NCI-H345 treated with DMSO at 0.1 percent for 48 hours (cell line): ENCODE measurements at regions not wholly inside any gene's neighbourhood (a gene's known extent, or its start where the extent isn't known, plus 50 kb on each side); places are given as distances from the start of the nearest gene placed in this dataset.

Experiments
- DNase-seq: peaks from one replicate; lab custom pipeline; 2025; ENCODE audit not compliant: unreplicated experiment; lab: John Stamatoyannopoulos, UW

DNA sequence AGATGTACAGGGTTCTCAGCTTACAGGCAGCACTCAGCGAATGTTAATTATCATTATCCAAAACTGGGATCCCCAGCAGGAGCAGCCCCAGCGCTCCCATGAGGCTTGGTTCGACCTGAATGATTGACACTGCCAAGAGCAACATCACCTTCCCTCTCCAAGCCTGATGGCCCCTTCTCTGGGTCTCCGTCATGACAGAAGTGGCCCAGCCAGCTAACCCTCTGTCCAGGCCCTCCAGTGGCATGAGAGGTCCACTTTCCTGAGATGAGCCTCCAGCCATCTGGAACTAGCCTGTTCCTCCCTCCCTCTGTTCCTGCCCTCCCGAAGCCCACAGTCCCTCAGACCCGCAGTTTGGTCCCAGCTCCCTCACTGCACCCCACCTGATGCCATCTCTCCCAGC is 97.0 kb upstream of the RAB6C start:
- no peak for DNase-seq

DNA sequence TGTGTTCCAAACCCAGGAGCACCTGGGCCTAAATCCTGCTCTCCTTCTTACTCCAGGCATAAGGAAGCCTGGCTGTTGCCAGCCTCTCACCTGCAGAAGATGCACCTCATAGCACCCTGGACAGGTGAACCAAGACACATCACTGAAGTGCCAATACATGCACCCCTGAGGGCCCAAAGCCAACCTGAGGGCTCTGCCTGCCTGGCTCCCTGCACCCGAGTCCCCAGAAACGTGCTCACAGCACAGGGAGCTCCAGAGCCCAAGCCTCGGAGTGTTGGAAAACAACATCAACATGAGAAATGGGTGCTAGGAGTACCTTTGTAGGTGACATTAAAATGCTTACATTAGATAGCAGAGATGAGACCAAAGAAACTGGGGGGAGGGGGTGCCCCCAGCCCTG is 96.3 kb upstream of the RAB6C start:
- DNase-seq: no peak

DNA sequence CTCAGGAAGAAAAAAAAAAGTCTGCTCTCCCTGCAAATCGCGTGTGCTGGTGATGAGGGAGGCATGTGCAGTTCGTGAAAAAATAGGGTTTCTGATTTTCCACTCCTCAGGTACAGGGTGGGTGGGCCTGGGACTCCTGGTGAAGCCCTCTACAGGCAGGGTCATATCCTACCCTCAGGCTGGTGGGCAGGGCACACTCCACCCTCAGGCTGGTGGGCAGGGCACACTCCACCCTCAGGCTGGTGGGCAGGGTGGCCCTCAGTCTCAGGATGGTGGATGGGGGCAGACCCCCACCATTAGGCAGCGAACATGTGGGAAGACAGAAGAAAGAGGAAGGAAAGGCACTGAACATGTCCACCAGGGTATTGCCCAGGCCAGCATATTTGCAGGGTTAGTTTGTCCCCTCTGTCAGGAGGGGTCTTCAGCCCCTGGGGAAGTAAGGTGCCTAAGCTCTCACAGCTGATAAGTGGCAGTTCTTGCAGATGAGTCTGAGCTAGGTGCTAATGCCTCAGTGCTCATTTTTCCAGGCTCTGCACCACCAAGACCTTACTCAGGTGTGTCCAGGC is 95.2 kb upstream of the RAB6C start:
- no peak for DNase-seq

DNA sequence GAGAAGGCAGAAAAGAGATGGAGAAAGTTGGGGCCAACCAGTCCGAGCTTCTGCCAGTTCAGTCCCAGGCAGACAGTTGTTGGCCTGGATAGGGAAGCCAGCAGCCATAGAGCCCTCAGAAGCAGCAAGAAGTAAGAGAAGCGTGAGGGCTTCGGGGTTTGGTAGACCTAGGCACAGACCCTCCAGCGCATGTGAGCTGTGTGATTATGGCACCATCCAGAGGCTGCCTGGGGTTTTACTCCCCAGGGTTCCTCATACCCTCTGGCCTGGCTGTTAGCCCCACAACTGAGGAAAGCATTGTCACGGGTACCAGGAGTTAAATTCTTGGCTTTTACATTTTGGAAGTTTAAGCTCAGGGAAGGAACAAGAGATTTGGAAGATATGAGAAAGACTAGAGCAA is 93.7 kb upstream of the RAB6C start:
- no peak for DNase-seq

DNA sequence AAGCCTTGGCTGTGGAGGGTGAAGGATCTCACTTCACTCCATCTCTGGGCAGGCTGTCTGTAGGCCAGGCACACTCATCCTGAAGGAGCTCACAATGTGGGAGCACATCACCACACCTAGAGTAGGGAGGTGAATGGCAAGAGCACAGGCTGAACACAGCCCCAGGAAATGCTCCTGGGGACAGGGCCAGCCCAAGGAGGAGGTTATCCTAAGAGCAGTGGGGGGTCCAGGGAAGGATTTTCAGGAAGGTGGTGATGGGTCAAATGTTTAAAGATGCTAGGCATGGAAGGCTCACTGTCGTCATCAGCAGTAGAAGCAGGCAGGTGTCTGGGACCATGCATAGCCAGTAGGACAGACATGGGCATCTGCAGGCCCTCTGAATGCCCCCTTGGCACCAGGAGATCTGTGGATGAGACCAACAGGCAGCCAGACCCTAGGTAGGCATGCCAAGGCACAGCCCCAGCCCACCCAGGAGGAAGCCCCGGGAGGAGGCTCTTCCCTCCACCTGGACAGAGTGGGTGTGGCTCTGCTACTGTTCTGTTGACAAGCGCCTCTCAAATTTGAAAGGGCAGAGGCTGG is 91.7 kb upstream of the RAB6C start:
- no peak for DNase-seq

DNA sequence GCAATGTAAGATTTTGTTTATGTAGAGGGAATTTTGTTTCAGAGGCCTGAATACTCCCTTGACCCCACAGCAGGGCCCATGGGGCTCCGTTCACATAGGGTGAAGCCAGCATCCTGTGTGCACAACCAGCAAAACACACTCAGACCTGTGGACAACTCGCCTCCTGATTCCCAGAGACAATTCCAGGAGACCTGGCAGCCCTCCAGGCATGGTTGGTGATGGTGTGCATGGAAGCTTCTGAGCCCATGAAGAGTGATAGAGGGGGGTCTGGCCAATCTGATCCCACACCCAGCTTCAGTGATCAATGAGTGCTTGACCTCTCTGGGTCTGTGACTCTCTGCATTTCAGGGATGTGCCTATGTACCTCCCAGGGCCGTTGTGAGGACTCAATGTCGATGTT is 91.0 kb upstream of the RAB6C start:
- no peak for DNase-seq

DNA sequence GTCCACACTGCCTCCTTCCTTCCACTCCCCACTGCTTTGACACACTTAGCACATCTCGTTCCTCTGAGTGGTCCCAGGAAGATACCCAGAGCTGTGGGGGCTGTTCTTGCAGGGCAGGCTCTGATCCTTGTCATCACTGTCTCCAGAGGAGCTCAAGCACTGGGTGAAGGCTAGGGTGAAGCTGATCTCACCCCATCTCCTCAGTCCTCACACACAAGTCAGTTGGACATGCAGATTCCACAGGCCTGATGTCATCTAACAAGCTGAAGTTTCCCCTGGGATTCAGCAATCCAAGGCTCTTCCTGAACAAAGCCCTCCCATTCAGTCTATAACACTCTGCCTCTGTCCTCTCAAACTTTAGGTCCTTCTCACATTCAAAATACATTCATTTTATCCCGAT is 90.6 kb upstream of the RAB6C start:
- no peak for DNase-seq

DNA sequence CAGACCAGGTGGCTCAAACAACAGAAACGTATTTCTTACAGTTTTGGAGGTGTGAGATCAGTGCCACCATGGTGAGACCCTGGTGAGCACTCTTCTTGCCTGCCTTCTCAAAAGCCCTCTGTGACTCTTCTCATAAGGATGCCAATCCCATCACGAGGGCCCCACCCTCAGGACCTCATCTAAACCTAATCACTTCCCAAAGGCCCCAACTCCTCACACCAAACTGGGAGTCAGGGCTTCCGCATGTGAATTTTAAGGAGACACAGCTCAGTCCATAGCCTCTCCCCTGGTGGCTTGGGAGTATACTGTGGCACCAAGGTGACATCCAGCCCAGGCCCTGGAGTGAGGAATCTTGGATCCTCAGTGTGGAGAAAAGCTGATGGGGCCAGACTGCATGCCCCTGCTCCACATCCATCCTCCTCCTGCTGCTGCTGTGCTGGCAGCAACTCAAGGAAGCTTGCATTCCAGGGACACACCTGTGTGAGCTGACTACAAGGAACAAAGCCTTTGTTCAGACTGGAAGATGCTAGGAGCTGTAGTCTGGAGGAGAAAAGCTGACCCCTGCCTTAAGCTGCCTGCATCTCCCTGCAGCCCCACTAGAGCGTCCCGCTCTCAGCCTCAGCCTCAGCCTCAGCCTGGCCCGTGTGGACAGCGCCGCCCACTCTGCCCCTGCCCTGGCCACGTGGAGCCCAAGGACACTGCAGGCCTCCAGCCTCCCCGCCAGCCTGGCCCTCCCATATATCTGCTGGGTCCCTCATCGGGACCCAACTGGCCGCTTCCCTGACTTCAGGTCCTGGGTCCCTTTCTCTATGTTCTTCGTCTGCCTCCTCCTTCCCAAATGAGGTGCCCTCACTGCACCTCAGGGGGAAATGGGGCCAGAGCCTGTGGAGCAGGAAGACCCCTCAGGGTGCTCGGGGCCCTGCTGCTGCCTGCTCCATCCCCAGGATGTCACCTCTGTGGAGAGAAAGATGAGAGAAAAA is 87.8 kb upstream of the RAB6C start:
- no peak for DNase-seq

DNA sequence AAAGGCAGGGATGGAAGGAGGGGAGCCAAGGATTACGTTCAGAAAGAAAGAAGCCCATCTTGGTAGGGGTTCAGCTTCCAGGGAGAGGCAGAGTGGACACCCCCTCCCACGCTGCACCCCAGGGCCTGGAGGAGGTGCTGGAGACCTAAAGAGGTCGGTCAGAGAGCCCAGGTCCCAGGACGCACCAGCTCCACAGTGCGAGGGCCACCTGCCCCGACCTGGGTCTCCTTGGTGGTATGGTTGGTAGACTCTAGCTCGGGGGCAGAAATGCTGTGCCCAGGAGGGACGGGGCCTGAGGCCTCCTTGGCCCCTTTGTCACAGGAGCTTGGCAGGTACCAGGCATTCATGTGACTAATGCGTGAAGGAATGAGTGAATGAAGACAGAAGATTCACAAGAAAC is 87.1 kb upstream of the RAB6C start:
- DNase-seq: no peak

DNA sequence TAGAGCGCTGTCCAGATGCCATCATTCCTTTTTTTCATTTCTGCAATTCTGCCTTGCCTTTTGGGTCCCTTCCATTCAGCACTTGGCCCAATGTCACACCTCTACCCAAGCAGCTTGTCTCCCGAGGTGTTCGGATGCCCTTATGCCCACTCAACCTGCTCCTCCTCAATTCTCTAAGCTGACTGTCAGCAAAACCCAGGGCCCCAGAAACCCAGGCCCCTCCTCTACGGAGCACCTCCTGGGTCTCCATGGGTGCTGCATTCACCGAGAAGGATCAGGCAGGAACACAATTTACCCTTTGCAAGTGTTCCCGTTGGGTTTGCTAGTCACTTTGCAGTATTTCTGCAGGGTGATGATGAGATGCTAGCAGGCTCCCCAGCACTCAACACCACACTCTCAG is 86.7 kb upstream of the RAB6C start:
- DNase-seq: no peak

DNA sequence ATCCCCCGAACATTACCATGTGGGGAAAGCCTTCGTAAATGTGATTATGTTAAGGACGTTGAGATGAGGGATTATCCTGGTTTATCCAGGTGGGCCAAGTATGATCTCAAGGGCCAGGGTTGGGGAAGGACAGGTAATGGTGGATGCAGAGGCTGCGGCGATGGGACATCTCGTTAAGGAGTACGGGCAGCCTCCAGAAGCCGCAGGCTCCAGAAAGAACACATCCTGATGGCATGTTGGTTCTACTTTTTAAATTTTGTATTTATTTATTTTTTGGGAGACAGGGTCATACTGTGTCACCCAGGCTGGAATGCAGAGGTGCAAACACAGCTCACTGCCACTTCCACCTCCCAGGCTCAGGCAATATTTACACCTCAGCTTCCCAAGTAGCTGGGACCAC is 86.2 kb upstream of the RAB6C start:
- DNase-seq: no peak

DNA sequence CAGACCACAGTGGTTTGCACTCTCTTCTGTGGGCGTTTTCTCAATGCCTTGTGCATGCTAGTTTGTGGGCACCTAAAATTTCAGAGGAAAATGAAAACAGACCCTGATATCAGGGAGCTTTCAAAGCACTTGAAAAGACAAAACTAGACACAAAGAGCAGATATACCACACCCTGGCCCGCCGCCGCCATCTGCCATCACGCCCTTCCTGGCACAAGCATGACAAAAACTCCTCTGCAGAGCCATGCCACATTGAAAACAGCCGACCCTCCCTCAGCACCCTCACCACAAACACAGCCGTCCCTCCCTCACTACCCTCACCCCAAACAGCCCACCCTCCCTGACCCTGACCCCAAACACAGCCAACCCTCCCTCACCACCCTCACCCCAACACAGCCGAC is 84.8 kb upstream of the RAB6C start:
- no peak for DNase-seq

DNA sequence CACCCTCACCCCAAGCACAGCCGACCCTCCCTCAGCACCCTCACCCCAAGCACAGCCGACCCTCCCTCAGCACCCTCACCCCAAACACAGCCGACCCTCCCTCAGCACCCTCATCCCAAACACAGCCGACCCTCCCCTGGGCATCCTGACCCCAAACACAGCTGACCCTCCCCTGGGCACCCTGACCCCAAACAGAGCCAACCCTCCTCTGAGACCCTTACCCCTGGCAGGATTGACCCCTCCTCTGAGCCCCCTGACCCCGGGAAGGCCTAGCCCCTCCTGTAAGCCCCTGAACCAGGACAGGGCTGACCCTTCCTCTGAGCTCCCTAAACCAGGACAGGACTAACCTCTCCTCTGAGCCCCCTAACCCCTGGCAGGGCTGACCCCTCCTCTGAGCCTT is 84.4 kb upstream of the RAB6C start:
- DNase-seq: no peak

DNA sequence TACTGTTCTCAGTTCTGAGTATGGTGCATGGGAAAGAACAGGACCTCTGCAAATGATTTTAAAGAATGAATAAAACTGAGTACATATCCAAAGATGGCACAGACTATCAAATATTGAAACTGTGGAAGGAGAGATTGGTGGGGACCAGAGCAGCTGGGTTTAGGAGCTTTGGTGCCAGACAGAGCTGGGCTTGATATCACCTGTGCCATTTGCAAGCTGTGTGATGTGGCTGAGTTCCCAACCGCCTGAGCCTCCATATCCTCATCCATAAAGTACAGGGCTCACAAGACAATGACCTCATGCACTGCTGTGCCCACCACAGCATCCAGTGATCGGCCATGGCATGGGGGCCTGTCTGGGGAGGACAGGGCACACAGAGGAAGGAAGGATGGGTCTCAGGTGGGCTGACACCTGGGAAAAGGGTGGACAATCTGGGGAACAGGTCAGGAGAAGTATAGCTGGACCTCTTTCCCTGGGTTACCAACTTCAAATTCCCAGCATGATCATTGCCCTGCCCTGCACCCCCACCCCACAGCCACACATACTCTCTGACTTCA is 83.9 kb upstream of the RAB6C start:
- DNase-seq: no peak

DNA sequence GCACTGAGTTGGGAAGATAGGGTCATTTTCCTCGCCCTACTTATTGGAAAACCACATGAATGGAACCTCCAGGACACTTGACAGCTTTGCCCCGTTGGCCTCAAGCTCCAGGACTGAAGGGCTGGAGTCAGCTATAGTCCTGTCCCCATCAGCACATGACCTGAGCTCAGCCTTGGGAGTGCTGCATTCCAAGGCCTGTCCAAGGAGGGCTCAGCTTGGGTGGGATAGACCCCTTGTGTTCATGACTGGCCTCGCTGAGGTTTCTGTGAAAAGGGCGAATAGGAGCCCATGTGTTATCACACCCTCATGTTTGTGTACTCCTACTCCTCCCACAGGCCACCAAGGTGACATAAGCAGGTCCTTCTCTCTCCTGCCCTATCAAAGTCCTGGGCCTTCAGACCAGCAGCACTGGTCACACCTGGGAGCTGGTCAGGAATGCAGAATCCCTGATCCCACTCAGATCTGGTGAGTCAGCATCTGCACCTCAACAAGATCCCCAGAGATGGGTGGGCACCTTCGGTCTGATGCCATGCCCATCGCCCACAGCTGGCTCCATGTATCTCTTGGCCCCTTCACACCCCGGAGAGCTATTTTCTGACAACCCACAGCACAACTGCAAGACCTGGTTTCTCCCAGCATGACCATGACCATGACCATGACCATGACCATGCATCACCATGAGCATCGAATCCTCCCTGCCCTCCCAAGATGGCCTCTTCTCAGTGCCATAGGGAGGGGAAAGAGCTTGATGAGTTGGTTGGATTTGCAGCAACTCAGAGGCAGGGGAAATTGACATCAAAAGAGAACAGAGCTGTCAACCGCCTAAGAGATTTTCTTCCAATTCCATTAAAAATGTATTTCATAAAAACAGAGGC is 83.0 kb upstream of the RAB6C start:
- DNase-seq: no peak

DNA sequence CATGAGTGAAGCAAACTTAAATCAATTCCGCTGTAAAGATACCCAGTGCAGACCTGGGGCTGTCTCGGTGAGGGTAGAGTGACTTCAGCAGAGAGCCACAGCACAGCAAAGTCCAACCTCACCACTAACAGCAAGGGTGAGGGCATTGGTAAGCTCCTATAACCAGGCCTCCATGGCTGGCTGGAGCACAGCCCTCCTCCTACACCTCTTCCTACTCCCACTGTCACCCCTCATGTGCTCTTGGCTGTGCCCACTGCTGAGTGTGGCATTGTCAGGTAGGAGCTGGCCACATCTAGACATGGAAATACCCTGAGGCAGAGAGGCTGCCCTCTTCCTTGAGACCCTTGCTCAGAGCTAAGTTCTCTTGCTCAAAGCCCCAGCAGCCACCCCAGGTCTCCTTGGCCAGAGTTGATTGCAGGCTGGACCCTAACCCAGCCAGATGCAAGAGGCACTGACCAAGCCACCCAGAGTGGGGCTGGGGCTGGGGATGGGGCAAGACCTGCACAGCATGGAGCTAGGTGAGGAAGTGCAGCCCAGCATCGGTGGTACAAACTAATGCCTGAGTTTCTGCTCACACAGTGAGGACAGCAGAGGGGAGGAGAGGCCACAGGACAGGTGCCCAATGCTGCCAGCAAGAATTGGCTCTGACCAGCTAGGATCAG is 77.6 kb upstream of the RAB6C start:
- DNase-seq: no peak

DNA sequence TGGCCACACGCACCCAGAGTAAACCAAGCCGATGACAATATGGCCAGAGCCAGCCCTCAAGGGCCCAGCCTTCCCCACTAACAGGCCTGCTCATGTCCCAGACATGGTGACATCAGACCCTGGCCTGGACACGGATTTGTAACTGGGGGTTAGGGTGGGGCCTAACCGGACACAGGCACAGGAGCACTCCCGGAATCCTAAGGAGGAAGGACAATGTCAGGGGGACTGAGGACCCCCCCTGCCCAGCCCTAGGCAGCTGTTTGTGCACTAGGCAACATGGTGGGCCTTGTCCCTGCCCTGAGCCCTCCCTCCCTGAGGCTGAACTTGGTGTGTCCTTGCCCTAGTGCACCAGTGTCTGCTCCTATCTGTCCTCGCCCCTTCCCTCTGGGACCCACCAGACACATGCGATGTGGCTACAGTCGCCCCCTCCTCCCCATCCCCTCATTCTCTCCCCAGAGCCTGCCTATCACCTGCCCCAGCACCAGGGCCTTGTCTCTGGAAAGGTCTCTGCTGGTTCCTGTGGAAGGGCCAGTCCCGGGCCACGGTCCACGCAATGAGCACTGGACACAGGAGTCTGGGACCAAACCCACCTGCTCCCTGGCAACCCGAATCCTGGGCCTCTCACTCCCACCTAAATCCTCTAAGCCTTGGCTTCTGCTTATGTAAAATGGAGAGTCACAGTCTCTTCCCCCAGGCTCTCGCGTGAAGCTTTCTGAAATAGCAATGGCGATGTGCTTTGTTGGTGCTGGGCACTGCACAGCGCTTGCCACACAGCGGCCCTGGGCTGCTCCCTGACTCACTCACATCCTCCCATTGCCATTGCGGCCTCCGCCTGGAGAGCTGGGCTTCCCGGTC is 76.5 kb upstream of the RAB6C start:
- DNase-seq: no peak

DNA sequence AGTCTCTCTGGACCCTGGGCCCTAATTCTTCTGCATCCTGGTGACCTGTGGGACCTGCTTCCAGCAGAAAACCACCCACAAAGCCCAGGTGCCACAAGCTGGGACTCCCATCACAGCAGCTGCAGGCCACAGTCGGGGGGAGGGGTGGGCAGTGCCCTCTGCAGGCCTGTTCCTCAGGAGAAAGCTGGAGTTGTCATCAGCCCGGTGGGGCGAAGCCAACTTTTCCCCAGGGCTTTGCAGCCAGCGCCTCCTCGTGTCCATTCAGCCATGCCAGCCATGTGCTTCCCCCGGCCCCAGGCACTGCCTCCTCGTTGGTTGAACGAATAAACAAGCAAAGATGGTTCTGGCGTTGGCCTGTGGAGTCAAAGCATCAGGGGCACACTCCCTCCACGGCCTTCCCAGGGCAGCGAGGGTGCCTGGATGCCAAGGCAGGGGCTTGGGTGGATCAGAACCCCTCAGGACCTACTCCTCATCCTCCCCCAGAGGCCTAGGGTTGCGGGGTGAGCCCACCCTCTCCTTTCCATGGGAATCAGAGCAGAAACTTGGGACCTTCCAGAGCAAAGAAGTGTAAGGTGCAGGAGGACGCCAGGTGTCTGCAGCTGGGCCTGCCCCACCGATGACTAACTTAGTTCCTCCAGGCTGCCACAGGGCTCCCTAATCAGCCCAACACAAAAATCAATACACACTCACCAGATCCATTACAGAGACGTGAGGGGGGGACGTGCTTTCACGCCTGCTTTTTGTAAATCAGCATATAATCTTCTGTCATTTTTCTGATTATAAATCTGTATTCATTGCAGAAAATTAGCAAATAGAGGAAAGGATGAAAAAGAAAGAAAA is 75.7 kb upstream of the RAB6C start:
- DNase-seq: no peak
